OCI-LY3 (cell line): ENCODE measurements at regions not wholly inside any gene's neighbourhood (a gene's known extent, or its start where the extent isn't known, plus 50 kb on each side); places are given as distances from the start of the nearest gene placed in this dataset.

Experiments used
- H2AFZ ChIP-seq: fragments of 200-600, 300-600 bp; shearing (Covaris generic); 2 replicates; pipeline ENCODE4 v1.6.0; 2014; ENCODE audit warnings: antibody characterized with exemption, low read depth, low read length
- H3K27ac ChIP-seq: fragments of 200-600, 300-600 bp; sonication (generic); 2 replicates; pipeline ENCODE4 v1.5.1; 2014; ENCODE audit warnings: mild to moderate bottlenecking, low read length, moderate library complexity, mixed read lengths
- H3K27me3 ChIP-seq: fragments of 200-600, 300-600 bp; sonication (generic); 2 replicates; pipeline ENCODE4 v1.6.1; 2014; ENCODE audit warnings: low read depth, low read length, mixed read lengths
- H3K36me3 ChIP-seq: fragments of 200-600, 300-600 bp; sonication (generic); replicated peaks from 2 replicates; pipeline ENCODE3; 2014; ENCODE audit warnings: low read depth, low read length, mixed read lengths
- H3K4me1 ChIP-seq: fragments of 300-600, 200-600 bp; sonication (generic); 2 replicates; pipeline ENCODE4 v1.6.1; 2014; ENCODE audit warnings: low read length, mixed read lengths
- H3K4me2 ChIP-seq: fragments of 200-600, 300-600 bp; sonication (generic); 2 replicates; pipeline ENCODE4 v1.6.1; 2014; ENCODE audit warnings: low read length, mixed read lengths
- H3K4me3 ChIP-seq: fragments of 300-600, 200-600 bp; sonication (generic); 2 replicates; pipeline ENCODE4 v1.5.1; 2014; ENCODE audit warnings: antibody characterized with exemption, mild to moderate bottlenecking, low read length, moderate library complexity
- H3K79me2 ChIP-seq: fragments of 300-600, 200-600 bp; shearing (Covaris generic); 2 replicates; pipeline ENCODE4 v1.6.1; 2014; ENCODE audit warnings: mild to moderate bottlenecking, low read length, mixed read lengths
- H3K9ac ChIP-seq: fragments of 300-600, 200-600 bp; shearing (Covaris generic); 2 replicates; pipeline ENCODE4 v1.6.0; 2014; ENCODE audit warnings: mild to moderate bottlenecking, low read length, moderate library complexity
- H3K9me3 ChIP-seq: fragments of 200-600, 300-600 bp; shearing (Covaris generic); 2 replicates; pipeline ENCODE4 v1.6.1; 2014; ENCODE audit warnings: low read length, mixed read lengths; ENCODE audit not compliant: insufficient read depth
- H4K20me1 ChIP-seq: fragments of 200-600, 300-600 bp; sonication (generic); 2 replicates; pipeline ENCODE4 v1.6.1; 2016; ENCODE audit warnings: low read length, mixed read lengths; ENCODE audit not compliant: insufficient read depth
- CTCF ChIP-seq: fragments of 200-600, 300-600 bp; sonication (generic); IDR thresholded peaks from 2 replicates; pipeline ENCODE4 v1.5.1; 2014; ENCODE audit warnings: antibody characterized with exemption, low read length, low read depth
- EZH2phosphoT487 ChIP-seq: fragments of 200-600 bp; shearing (Covaris generic); IDR thresholded peaks from 2 replicates; pipeline ENCODE4 v1.6.1; 2018; ENCODE audit warnings: antibody characterized with exemption, mixed run types, low read depth

- Histone ChIP-seq H3K4me1 (no peaks in the 10 kb centered on the region), H3K36me3 (no peaks in the 10 kb centered on the region), H3K9ac (no peak overlapping the region), H3K4me3 (no peak overlapping the region), H3K4me2 (no peak overlapping the region), H2AFZ (no peak overlapping the region), H3K27me3 (peaks cover 4% of the 10 kb centered on the region), H3K9me3 (no peaks in the 10 kb centered on the region), H3K27ac (no peak overlapping the region), H4K20me1 (no peaks in the 10 kb centered on the region), H3K79me2 (no peaks in the 10 kb centered on the region)
- TF ChIP-seq CTCF (no peak), EZH2phosphoT487 (no peak)
Measured at GRCh38 chr11:70769106-70769505, 370.8 kb downstream of the CTTN start.

- Histone ChIP-seq H3K9ac (no peak overlapping the region), H3K4me1 (no peaks in the 10 kb centered on the region), H2AFZ (no peak overlapping the region), H3K4me2 (no peak overlapping the region), H3K36me3 (no peaks in the 10 kb centered on the region), H3K4me3 (no peak overlapping the region), H3K27me3 (peaks cover 4% of the 10 kb centered on the region), H3K9me3 (no peaks in the 10 kb centered on the region), H3K79me2 (no peaks in the 10 kb centered on the region), H3K27ac (no peak overlapping the region), H4K20me1 (no peaks in the 10 kb centered on the region)
- TF ChIP-seq CTCF (no peak), EZH2phosphoT487 (no peak)
Measured at GRCh38 chr11:70769521-70769920, 371.2 kb downstream of the CTTN start.

- Histone ChIP-seq H3K4me3 (no peak overlapping the region), H3K4me1 (no peaks in the 10 kb centered on the region), H3K9ac (no peak overlapping the region), H3K36me3 (no peaks in the 10 kb centered on the region), H3K79me2 (no peaks in the 10 kb centered on the region), H4K20me1 (no peaks in the 10 kb centered on the region), H3K27ac (no peak overlapping the region), H2AFZ (no peak overlapping the region), H3K4me2 (no peak overlapping the region), H3K27me3 (no peaks in the 10 kb centered on the region; the same call in 1 of the 2 replicates), H3K9me3 (no peaks in the 10 kb centered on the region)
- TF ChIP-seq EZH2phosphoT487 (no peak), CTCF (no peak)
Measured at GRCh38 chr11:70771099-70771885, 373.0 kb downstream of the CTTN start.

GRCh38 chr11:70772950-70773349, 374.6 kb downstream of the CTTN start:
- no peak overlapping the region for H3K27ac ChIP-seq
- H3K79me2 ChIP-seq, result no peaks in the 10 kb centered on the region
- H3K4me2 ChIP-seq, result no peak overlapping the region
- no peaks in the 10 kb centered on the region; the same call in 1 of the 2 replicates for H3K27me3 ChIP-seq
- H3K4me1 ChIP-seq, result no peaks in the 10 kb centered on the region
- H4K20me1 ChIP-seq, result no peaks in the 10 kb centered on the region
- no peak overlapping the region for H2AFZ ChIP-seq
- TF ChIP-seq CTCF, result no peak
- TF ChIP-seq EZH2phosphoT487, result no peak
- no peaks in the 10 kb centered on the region for H3K36me3 ChIP-seq
- no peak overlapping the region for H3K9ac ChIP-seq
- H3K4me3 ChIP-seq, result no peak overlapping the region
- H3K9me3 ChIP-seq, result no peaks in the 10 kb centered on the region
